ENCODE measurements at regions not wholly inside any gene's neighbourhood (a gene's known extent, or its start where the extent isn't known, plus 50 kb on each side); places are given as distances from the start of the nearest gene placed in this dataset.

DNA sequence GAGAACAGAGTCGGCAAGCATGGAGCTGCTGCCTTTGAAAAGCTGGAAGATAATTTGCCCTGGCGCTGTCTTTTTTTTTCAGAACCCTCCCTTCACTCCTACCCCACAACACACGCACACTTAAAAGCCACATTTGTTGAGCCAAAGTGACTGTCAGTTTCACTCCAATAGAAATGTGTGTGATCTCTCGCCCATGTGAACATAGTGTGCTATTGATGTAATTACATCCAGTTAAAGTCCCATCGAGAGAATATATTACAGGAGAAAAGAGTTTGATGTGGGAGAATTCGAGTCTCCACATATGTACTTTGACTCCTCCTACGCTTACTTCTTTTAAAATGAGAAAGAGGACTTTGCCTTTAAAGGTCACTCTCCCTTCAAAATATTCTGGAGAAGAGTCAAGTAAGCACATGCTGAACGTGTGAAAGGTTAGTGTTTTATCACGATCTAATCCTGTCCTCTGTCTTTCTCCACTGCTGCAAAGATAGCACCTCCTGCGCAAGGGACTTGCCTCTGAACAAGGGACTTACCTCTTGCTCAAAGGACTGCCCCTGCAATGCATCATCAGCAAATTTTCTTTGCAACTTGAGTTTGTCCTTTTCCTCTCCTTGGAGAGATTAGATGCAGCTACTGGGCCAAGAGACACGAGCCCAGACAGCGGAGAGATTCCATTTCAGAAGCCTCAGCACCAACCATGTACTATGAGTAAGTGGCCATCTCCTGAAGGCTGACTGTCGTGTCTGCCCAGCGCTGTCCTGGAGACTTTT, 613.9 kb downstream of the PTPRU start:
- ChIA-PET CTCF (interaction anchor here (0.9 to 1.3 kb wide), 2 partner anchors 57 to 156 kb away, joined by 3 read pairs; no protein-coding TSS in a partner anchor), POLR2A (no interaction called here)
- Mint-ChIP-seq H3K4me1 (no peaks in the 10 kb centered on the region), H3K36me3 (ENCODE audit: low read depth) (no peaks in the 10 kb centered on the region), H3K27ac (no peak overlapping the region), H3K4me3 (no peak overlapping the region), H3K9me3 (no peaks in the 10 kb centered on the region), H3K27me3 (no peaks in the 10 kb centered on the region)
- DNase-seq, result no peak

DNA sequence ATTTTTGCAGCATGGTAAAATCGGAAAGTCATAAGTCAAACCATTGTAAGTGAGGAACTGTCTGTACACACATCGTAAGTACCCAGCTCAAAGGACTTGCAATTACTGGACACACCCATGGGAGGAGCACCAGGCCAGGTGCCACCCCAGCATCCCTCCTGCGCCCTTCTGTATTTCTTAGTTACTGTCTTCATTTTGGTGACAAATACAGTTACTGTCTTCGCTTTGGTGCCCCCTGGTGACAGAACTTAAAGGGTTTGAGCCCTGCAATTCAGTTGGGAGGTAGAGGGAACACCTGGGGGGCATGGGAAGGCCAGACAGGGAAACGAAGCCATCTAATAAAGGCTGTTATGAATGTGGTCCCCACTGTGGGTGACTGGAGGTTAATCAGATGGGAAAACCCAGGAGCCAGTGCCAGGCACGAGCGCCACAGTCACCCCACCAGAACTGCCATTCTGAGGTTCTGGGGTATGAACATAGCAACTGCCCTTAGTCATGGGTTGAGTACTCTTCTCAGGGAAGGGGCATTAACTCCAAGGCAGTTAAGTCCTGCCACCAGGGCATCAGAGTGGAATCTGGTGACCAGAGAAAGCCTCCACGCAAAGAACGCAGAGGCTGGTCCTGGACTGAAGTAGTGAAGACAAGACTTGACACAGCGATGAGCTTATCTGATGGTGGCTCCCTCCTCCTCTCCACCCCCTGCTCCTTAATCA, 612.9 kb downstream of the PTPRU start:
- Mint-ChIP-seq H3K4me1 (no peaks in the 10 kb centered on the region), H3K9me3 (no peaks in the 10 kb centered on the region), H3K27me3 (no peaks in the 10 kb centered on the region), H3K4me3 (no peak overlapping the region), H3K27ac (no peak overlapping the region), H3K36me3 (ENCODE audit: low read depth) (no peaks in the 10 kb centered on the region)
- ChIA-PET POLR2A (no interaction called here), CTCF (interaction anchor here (0.9 to 1.3 kb wide), 2 partner anchors 56 to 155 kb away, joined by 3 read pairs; no protein-coding TSS in a partner anchor)
- peak; percentile 59 for DNase-seq

DNA sequence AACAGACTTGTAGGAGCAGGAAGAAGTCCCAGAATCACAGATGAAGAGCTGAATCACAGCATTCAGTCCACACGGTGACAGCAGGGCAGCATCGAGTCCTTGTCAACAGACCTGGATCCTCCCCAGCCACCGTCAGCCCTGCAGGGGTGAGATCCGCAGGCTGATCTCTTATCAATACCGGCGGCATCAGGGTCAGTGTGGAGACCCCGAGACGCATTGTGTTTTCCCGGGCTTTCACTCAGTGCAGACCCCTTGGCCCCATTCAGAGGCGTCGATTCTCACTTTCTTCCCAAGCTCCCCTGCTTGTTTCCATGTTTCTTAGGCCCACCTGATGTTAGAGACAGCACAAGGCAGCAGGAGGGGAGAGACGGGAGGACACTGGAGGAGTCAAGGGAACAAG, 609.6 kb downstream of the PTPRU start:
- peaks cover 10% of the 10 kb centered on the region for H3K9me3 Mint-ChIP-seq
- no peaks in the 10 kb centered on the region for H3K27me3 Mint-ChIP-seq
- no peaks in the 10 kb centered on the region for H3K36me3 Mint-ChIP-seq (ENCODE audit: low read depth)
- H3K4me3 Mint-ChIP-seq, result no peak overlapping the region
- H3K27ac Mint-ChIP-seq, result no peak overlapping the region
- POLR2A ChIA-PET, result no interaction called here
- CTCF ChIA-PET, result no interaction called here
- H3K4me1 Mint-ChIP-seq, result no peaks in the 10 kb centered on the region
- no peak for DNase-seq

DNA sequence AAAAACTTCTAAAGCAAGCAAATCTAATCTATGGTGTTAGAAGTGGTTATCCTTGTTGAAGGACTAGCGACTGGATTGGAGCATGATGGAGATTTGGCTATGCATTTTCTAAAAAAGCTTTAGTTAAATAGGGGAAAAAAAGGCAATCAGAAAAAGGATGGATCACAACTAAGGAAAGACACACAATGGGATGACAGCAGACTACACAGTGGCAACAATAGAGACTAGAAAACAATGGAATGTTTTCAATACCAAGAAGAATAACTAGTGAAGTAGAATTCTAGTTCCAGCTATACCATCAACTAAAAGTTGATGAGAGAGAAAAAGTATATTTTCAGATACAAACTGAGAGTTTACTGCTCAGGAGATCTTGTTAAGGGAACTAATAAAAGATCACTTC, 605.8 kb downstream of the PTPRU start:
- Mint-ChIP-seq H3K4me3 (no peak overlapping the region), H3K9me3 (peaks cover 10% of the 10 kb centered on the region), H3K27me3 (no peaks in the 10 kb centered on the region), H3K4me1 (no peaks in the 10 kb centered on the region), H3K36me3 (ENCODE audit: low read depth) (no peaks in the 10 kb centered on the region), H3K27ac (no peak overlapping the region)
- no peak for DNase-seq
- ChIA-PET CTCF (no interaction called here), POLR2A (interaction anchor here (0.7 kb wide), 1 partner anchor 250 kb away, joined by 3 read pairs; no protein-coding TSS in a partner anchor)

DNA sequence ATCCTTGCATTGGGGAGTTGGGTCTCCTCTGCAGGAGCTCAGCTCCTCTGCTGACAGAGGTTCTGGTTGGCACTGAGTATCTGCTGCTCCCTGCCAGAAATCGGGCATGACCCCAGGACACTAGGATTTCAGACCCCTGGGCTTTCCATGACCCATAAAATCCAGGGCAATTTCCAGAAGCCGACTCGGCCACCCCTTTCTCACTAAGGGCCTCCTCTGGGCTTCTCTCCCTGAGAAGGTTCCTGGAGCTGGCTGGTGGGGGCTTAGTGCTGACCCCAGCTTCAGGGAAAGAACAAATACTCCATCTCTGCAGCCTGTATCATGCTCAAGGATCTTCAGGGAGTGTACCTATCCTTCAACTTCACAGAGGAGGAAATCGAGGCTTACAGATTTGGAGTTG, 603.4 kb downstream of the PTPRU start:
- no peak for DNase-seq
- Mint-ChIP-seq H3K9me3 (peaks cover 10% of the 10 kb centered on the region), H3K27me3 (no peaks in the 10 kb centered on the region), H3K27ac (no peak overlapping the region), H3K4me1 (no peaks in the 10 kb centered on the region), H3K36me3 (ENCODE audit: low read depth) (no peaks in the 10 kb centered on the region), H3K4me3 (no peak overlapping the region)
- ChIA-PET CTCF (no interaction called here), POLR2A (no interaction called here)

DNA sequence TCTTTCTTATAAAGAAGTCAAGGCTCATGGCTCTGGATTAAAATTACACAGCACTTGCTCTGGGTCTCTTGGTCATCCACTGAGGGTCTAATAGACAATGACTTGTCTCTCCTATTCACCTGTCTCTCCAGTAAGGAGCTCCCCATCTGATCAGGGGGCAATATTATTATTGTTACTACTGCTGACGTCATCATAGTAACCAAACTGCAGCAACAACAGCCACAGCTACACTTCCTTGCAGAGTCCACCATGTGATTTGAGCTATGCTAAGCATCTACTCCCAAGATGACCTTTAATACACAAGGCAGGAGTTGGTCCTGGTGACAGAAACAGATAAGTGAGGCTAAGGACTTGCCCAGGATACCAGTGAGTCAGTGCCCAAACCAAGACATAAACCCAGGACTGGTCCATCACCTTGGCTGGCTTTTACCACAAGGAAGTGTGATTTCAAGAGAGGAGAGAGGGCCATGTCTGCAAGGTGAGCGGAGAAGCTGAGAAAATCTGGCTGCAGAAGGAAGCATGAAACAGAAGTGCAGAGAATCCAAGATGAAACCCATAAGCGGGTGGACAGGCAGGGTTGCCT, 602.5 kb downstream of the PTPRU start:
- Mint-ChIP-seq H3K9me3 (peaks cover 10% of the 10 kb centered on the region), H3K27me3 (no peaks in the 10 kb centered on the region), H3K4me3 (no peak overlapping the region), H3K27ac (no peak overlapping the region), H3K36me3 (ENCODE audit: low read depth) (no peaks in the 10 kb centered on the region), H3K4me1 (no peaks in the 10 kb centered on the region)
- ChIA-PET POLR2A (no interaction called here), CTCF (interaction anchor here (1.0 kb wide), 1 partner anchor 11 kb away, joined by 3 read pairs; no protein-coding TSS in a partner anchor)
- DNase-seq, result no peak

DNA sequence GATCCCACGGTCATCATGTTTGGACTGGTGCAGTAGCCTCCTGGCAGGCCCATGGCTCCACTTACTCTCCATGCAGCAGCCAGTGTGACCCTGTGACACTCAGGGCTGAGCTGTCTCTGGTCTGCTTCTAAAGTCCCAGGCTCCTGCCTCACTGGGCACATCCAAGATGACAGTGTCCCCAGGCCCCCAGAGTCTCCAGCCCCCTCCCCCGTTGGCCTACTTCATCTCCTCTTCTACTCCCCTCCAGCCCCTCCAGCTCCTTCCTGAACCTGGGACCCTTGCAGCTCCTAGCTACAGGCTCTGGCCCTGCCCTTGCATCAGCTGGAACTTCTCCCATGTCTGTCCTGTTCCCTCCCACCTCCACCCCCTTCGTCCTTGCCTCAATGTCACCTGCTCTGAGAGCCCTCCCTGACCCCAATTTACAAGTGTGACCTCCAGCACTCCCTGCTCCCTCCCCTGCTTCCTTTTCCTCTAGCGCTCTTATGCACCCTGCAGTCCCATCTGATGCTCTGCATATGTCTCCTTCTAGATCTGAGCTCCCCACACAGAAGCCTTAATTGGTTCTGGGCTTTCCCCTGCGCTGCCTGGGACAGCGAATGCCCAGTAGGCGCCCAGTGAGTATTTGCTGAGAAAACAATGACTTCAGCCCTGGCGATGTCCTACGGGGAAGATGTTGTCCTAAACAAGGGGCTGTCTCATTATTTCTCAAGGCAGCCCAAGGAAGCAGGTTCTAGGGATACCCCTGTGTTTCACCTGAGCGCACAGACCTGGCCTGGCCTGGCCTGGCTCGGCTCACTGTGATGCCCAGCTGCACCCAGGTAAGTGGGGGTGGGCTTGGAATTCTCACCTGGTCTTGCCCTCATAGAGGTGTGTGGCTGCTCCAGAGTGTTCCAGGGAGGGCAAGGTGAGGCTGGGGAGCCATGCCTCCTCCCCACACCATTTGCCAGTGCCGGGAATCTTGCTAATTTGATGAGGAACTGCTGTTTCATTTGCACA, 600.6 kb downstream of the PTPRU start:
- H3K27ac Mint-ChIP-seq, result no peak overlapping the region
- DNase-seq, result no peak
- CTCF ChIA-PET, result interaction anchor here (0.6 kb wide), 1 partner anchor 483 kb away, joined by 3 read pairs; no protein-coding TSS in a partner anchor
- no peaks in the 10 kb centered on the region for H3K36me3 Mint-ChIP-seq (ENCODE audit: low read depth)
- no peak overlapping the region for H3K4me3 Mint-ChIP-seq
- POLR2A ChIA-PET, result no interaction called here
- no peaks in the 10 kb centered on the region for H3K27me3 Mint-ChIP-seq
- H3K4me1 Mint-ChIP-seq, result no peaks in the 10 kb centered on the region
- H3K9me3 Mint-ChIP-seq, result peaks cover 5% of the 10 kb centered on the region

DNA sequence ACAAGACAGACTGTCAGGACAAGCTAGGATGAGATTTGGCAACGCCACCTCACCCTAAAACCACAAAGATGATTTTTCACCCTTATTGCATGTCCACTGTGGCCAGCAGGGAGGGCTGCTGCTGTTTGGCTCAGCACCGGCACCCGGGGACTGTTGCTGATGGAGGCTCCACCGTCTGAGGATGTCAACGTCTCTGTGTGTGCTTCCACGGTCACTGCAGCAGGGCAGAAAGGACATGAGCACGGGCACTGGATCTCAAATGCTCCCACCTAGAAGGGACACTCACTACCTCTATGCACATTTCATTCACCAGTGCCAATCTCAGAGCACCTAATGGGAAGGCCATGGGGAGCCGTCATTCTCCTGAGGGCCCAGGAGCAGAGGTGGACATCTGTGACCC, 599.6 kb downstream of the PTPRU start:
- DNase-seq, result no peak

DNA sequence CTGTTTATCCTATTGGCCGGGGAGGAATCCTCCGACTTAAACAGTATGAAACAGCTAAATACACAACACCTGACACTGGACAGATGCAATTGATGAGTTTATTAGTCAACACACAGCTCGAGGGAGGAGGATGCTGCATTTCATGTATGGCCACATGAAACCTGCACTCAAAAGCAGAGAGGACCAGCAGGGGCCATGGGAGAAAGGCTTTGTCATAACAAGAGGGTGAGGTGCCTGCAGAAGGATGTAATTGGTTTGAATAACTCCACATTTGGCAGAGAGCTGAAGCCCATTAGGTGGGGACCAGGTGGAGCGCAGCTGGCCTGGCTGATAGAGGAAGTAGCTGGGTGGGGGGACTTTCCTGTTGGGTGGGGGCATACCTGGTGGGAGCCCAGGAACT, 599.1 kb downstream of the PTPRU start:
- Mint-ChIP-seq H3K4me3 (no peak overlapping the region), H3K4me1 (no peaks in the 10 kb centered on the region), H3K36me3 (ENCODE audit: low read depth) (no peaks in the 10 kb centered on the region), H3K9me3 (no peaks in the 10 kb centered on the region), H3K27me3 (no peaks in the 10 kb centered on the region), H3K27ac (no peak overlapping the region)
- ChIA-PET CTCF (no interaction called here), POLR2A (interaction anchor here (0.6 kb wide), 1 partner anchor 438 kb away, joined by 3 read pairs; no protein-coding TSS in a partner anchor)
- no peak for DNase-seq

More for the DNA sequence above, 599.6 kb downstream of the PTPRU start:
- Mint-ChIP-seq H3K36me3 (ENCODE audit: low read depth) (no peaks in the 10 kb centered on the region), H3K9me3 (no peaks in the 10 kb centered on the region), H3K4me1 (no peaks in the 10 kb centered on the region), H3K4me3 (no peak overlapping the region), H3K27ac (no peak overlapping the region), H3K27me3 (no peaks in the 10 kb centered on the region)
- CTCF ChIA-PET, result no interaction called here
- POLR2A ChIA-PET, result interaction anchor here (0.6 kb wide), 1 partner anchor 438 kb away, joined by 3 read pairs; no protein-coding TSS in a partner anchor

DNA sequence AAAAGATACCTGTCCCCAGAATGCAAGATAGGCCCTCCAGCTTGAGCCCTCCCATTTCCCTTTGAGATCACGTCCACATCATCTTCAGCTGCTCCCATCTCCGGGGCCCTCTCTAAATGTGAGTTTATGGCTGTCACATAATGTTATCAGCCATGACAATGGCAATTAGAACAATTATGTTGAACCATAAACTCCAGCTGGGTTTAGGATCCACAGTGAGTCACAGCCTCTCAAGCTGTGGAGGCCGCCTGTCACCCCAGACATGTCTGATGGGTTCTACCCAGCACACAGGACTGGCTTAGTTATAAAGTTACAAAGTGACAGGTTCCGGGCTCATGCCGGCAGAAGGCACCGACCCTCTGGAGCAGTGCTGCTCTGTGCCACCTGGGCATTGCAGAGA, 597.3 kb downstream of the PTPRU start:
- H3K4me1 Mint-ChIP-seq, result no peaks in the 10 kb centered on the region
- POLR2A ChIA-PET, result no interaction called here
- no peaks in the 10 kb centered on the region for H3K27me3 Mint-ChIP-seq
- CTCF ChIA-PET, result interaction anchor here (0.6 kb wide), 1 partner anchor 547 kb away, joined by 3 read pairs; no protein-coding TSS in a partner anchor
- H3K27ac Mint-ChIP-seq, result no peak overlapping the region
- DNase-seq, result no peak
- no peak overlapping the region for H3K4me3 Mint-ChIP-seq
- H3K9me3 Mint-ChIP-seq, result no peaks in the 10 kb centered on the region
- H3K36me3 Mint-ChIP-seq (ENCODE audit: low read depth), result no peaks in the 10 kb centered on the region

DNA sequence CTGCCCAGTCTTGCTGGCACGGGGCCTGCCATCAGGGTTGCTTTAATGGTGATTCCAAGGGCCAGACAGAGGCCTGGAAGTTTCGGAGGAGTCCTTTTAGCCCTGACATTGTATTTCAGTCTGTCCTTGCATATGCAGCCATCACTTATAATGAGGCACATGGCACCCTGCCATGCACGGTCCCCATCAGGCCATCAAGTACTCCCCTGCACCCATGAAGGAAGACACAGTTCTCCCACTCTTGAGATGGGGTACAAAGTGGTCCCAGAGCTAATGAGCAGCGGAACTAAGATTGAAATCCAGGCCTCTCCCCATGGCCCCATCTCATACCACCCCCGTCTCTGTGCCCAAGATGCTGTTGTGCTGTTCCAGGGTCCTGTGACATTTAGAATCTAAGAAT, 596.6 kb downstream of the PTPRU start:
- Mint-ChIP-seq H3K27ac (no peak overlapping the region), H3K4me3 (no peak overlapping the region), H3K36me3 (ENCODE audit: low read depth) (no peaks in the 10 kb centered on the region), H3K9me3 (no peaks in the 10 kb centered on the region), H3K27me3 (no peaks in the 10 kb centered on the region), H3K4me1 (no peaks in the 10 kb centered on the region)
- POLR2A ChIA-PET, result no interaction called here
- no peak for DNase-seq
- CTCF ChIA-PET, result no interaction called here

DNA sequence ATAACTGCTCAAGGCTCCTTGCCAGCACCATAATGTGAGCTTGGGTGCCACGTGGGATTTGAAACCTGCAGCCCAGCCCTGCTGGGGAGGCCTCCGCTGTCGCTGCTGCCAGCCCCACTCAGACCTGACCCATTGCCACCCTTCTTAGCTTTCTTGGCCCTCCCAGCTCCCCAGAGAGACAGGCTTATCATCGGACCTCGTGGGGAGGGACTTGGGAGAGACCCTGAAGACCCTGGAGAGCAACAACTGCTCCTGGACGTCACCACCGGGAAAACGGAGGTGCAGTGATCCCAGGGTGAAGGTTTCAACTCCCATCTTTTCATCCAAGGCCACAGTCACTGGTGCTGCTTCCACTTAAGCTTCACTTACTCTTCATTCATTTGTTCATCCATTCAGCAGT, 596.1 kb downstream of the PTPRU start:
- no peaks in the 10 kb centered on the region for H3K4me1 Mint-ChIP-seq
- POLR2A ChIA-PET, result no interaction called here
- no peaks in the 10 kb centered on the region for H3K9me3 Mint-ChIP-seq
- no peak for DNase-seq
- CTCF ChIA-PET, result no interaction called here
- H3K4me3 Mint-ChIP-seq, result no peak overlapping the region
- no peaks in the 10 kb centered on the region for H3K36me3 Mint-ChIP-seq (ENCODE audit: low read depth)
- H3K27ac Mint-ChIP-seq, result no peak overlapping the region
- H3K27me3 Mint-ChIP-seq, result no peaks in the 10 kb centered on the region
